ENCODE measurements at regions not wholly inside any gene's neighbourhood (a gene's known extent, or its start where the extent isn't known, plus 50 kb on each side); places are given as distances from the start of the nearest gene placed in this dataset.

DNA sequence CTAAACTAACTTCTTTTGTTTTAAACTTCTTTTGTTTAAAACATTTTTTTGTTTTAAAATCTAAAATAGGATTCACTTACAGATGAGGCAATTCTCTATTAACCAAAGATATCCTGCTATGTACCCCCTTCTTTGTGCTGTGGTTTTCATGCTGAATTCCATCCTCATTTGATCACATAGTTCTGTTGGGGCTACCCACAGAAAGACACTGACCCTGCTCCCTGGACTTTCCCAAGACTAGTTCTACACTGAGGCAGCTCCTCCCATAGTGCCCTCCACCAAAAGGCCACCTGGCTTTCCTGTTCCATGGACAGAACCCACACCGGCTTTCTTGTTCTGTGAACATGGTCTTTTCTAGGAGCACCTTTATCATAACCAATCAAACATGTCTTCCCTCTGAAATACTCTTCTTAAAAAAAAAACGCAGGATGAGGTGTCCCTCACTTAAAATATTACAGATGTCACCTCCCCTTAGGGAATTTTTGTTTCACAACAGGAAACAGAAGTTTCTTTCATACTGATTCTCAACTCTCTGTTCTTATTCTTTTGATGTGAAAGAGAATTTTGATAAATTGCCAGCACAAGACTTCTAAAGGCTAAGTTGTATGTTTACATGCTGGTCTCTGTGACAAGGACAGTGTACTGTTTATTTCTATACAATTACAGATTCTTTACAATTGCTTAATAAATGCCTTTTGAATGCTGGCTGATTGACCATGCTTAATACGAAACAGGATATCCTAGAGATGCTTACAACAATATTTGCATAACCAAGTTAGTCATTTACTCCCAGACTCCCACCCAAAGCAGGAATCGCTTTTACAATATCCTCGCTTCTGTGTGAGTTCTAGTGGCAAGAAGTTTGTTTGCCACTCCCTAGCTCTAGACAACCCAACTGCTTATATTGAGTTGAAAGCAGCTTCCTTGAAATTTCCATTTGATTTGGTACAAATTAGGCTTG lies 300.4 kb downstream of the DTWD2 start:
- DNase-seq, result no peak

- DNase-seq, result no peak
Observed at GRCh38 chr5:118687100-118687499, 301.2 kb downstream of the DTWD2 start.

- DNase-seq, result no peak
Observed at GRCh38 chr5:118681655-118682054, 306.7 kb downstream of the DTWD2 start.

- DNase-seq, result no peak
Observed at GRCh38 chr5:118679264-118679940, 308.9 kb downstream of the DTWD2 start.

DNA sequence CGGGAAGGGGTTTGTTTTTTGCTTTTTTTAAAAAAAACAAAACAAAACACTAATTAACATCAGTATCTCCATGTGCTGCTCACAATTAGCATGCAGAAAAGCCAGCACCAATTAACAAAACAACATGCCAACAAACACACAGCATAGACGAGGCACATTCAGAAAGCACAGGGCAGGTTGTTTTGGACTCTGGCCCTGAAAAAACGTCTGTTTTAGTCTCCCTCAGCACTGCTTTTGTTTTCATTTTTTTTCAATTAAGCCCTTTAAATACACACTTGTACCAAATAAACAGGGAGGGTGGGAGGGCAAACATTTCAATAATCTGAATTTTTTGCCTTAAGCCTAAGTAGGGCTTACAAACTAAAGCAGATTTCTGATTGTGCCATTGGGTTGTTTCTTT lies 309.6 kb downstream of the DTWD2 start:
- DNase-seq, result no peak

- no peak for DNase-seq
Observed at GRCh38 chr5:118675247-118675646, 313.1 kb downstream of the DTWD2 start.

DNA sequence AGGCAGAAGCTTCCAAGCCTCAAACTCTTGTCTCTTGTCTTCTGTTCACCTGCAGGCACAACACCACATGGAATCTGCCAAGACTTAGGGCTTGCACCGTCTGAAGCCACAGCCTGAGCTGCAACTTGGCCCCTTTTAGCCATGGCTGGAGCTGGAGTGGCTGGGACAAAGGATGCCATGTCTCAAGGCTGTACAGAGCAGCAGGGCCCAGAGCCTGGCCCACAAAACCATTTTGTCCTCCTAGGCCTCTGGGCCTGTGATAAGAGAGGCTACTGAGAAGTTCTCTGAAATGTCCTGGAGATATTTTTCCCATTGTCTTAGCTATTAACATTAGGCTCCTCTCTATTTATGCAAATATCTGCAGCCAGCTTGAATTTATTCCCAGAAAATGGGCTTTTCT lies 330.8 kb downstream of the DTWD2 start:
- DNase-seq, result no peak

GRCh38 chr5:118653872-118654271 lies 334.5 kb downstream of the DTWD2 start:
- DNase-seq, result no peak

DNA sequence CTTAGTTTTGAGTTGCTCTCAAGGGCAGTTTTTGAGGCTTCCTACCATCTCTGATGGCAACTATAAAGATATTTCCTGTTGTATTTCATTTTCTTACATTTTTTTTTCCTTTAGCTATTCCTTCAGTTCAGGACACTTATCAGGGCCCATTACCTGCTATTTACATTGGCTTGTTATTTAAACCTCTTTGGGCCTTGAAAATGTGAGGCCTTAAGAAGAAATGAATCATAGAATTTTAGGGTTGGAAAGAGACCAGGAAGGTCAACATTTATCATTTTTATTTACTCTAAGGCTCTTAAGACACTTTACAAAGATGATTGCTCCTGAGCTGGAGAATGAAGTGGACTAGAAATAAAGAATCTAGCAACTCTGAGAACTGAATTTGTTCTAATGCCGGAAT lies 335.2 kb downstream of the DTWD2 start:
- no peak for DNase-seq

DNA sequence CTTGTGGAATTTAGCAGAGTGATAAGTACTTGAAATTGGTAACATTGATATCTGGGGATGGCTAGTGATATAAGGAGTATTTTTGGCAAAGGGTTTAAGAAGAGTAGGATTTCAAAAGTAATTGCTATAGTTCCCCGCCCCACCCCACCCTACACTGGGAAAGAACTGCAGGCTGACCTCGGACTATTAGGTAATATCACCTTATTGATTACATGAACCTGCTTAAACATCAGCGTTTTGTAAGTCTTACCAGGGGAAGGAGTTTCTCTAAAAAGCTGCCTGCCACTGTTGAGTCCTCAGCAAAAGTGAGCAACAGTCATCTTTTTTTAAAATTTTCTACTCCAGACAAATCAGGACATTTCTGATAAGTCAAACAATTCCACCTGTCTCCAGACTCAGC lies 337.3 kb downstream of the DTWD2 start:
- no peak for DNase-seq

GRCh38 chr5:118647587-118647986 lies 340.8 kb downstream of the DTWD2 start:
- no peak for DNase-seq

DNA sequence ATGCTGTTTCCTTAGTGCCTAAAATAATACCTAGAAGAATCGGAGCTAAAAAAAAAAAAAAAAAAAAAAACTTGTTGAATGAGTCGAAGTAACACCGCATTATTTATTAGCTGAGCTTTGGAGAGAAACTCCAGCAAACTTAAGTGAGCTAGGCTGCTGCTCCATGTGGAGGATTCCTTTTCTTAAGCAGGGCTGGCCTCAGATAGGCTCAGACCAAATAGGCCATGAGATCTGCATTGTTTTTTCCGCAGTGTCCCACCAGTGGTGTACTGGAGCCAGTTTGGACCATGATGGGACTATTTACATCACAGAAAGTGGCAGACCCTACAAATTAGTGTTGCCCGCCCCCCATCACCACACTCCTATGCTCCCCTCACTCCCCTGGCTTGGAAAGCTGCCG lies 341.4 kb downstream of the DTWD2 start:
- DNase-seq, result no peak

GRCh38 chr5:118637947-118638670 lies 350.2 kb downstream of the DTWD2 start:
- DNase-seq, result no peak

GRCh38 chr5:118628660-118629354 lies 359.5 kb downstream of the DTWD2 start:
- DNase-seq, result no peak

GRCh38 chr5:118620233-118620632 lies 368.1 kb downstream of the DTWD2 start:
- DNase-seq, result no peak

DNA sequence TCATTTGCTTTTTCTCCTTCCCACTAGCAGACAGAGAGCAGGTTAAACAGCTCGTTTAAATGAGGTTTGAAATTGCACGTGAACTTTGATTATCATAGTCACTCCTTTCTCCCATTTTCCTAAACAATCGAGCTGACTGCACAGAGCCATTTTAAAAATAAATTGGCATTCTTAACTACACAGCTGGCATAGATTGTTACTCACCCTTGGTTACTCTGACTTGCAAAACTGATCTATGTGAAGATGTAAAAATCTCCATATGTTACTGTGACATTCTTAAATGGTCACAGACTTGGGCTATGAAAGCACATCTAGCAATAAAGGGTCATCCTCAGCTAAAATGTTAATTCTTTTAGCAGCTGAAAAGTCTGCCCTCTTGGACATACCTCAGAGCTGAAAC lies 368.5 kb downstream of the DTWD2 start:
- DNase-seq, result no peak

- no peak for DNase-seq
Observed at GRCh38 chr5:118616281-118616680, 372.1 kb downstream of the DTWD2 start.

- DNase-seq, result no peak
Observed at GRCh38 chr5:118614731-118615456, 373.5 kb downstream of the DTWD2 start.

- DNase-seq, result no peak
Observed at GRCh38 chr5:118611332-118611945, 376.9 kb downstream of the DTWD2 start.

GRCh38 chr5:118606940-118607339 lies 381.4 kb downstream of the DTWD2 start:
- DNase-seq, result no peak

- no peak for DNase-seq
Observed at GRCh38 chr5:118605761-118606160, 382.6 kb downstream of the DTWD2 start.

DNA sequence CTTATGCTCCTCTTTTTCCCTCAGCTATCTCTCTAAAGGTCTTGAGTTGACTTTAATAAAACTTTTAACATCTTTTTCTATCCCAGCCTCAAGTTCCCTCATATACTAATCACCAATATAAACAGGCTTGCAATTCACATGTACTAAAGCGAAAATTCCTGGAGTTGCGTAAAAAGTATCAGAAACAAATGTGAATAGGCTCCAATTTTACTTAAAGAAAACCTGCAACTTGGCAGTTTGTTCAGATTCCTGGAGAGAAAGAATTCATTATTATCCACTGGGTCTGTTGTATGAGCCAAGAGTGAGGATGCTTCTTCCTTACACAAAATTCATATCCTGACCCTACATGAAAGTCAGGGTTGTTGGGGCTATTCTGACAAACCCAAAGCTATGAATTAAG lies 384.2 kb downstream of the DTWD2 start:
- DNase-seq, result no peak

All from activated effector memory CD4-positive, alpha-beta T cell treated with anti-CD3 and anti-CD28 coated beads, Interleukin-2, amount 50 U/mL, for 16 hours (primary cell).